Upper lobe of left lung (tissue), 6 donors: ENCODE measurements at regions not wholly inside any gene's neighbourhood (a gene's known extent, or its start where the extent isn't known, plus 50 kb on each side); places are given as distances from the start of the nearest gene placed in this dataset.

Source experiments
- ATAC-seq, 2 donors: fragments of 200-7000 bp; cut with Tn5 transposase; one replicate each; pipeline ENCODE4 v1.9.1; 2022; ENCODE audit warnings: mild to moderate bottlenecking in 2 of 2, moderate library complexity in 2 of 2; ENCODE audit not compliant: low FRiP score in 2 of 2
- DNase-seq, 2 donors: peaks; one replicate each; pipeline ENCODE4 v3.0.0-alpha.2; 2019 to 2020
- H3K27ac ChIP-seq, 4 donors: fragments of 200-600 bp; sonication (generic); one replicate each; pipeline ENCODE4 v1.5.1; 2016 to 2019
- H3K27me3 ChIP-seq, 4 donors: fragments of 200-600 bp; sonication (generic); one replicate each; pipeline ENCODE4 v1.5.1; 2017 to 2019
- H3K36me3 ChIP-seq, 4 donors: fragments of 200-600 bp; sonication (generic); one replicate each; pipeline ENCODE4 v1.5.1; 2016 to 2019
- H3K4me1 ChIP-seq, 4 donors: fragments of 200-600 bp; sonication (generic); one replicate each; pipeline ENCODE4 v1.5.1; 2018 to 2019
- H3K4me3 ChIP-seq, 4 donors: fragments of 200-600 bp; sonication (generic); one replicate each; pipeline ENCODE4 v1.5.1; 2017 to 2019; ENCODE audit warnings: mild to moderate bottlenecking in 2 of 4, moderate library complexity in 1 of 4
- H3K9me3 ChIP-seq, 4 donors: fragments of 200-600 bp; sonication (generic); one replicate each; pipeline ENCODE4 v1.5.1; 2018 to 2019
- EP300 ChIP-seq, 4 donors: sonication (generic); formaldehyde crosslinking; IDR thresholded peaks; one replicate each; pipeline ENCODE4 v1.5.1; 2017; ENCODE audit warnings: antibody characterized with exemption in 4 of 4, control low read depth in 2 of 4
- POLR2A ChIP-seq, 4 donors: fragments of 450-650 bp; IDR thresholded peaks; one replicate each; pipeline ENCODE4 v1.5.1; 2016 to 2017; ENCODE audit warnings: antibody characterized with exemption in 4 of 4, mild to moderate bottlenecking in 2 of 4
- POLR2AphosphoS5 ChIP-seq, 2 donors: sonication (generic); formaldehyde crosslinking; IDR thresholded peaks; one replicate each; pipeline ENCODE4 v1.5.1; 2017; ENCODE audit warnings: antibody characterized with exemption in 2 of 2
- WGBS, 2 donors: methylation state at CpG; one replicate each; pipeline ENCODE4 v1.1.5; 2017 to 2018; 5-methylcytosine and 5-hydroxymethylcytosine counted together
- TF ChIP-seq, protein P1 (sequence below), 6 experiments: fragments of 450-650 bp in 4 of 6; fragments of 200-600 bp in 2 of 6; sonication (generic) in 2 of 6; IDR thresholded peaks; one replicate each; pipeline ENCODE4 v1.5.1; 2016 to 2019; ENCODE audit warnings: antibody characterized with exemption in 6 of 6
- donor health status: DM: no; HTN: no; CAD: no; lungs with moderate emphysema.
- donor health status: DM: no; HTN: yes; CAD: no; lungs with severe emphysema.

DNA sequence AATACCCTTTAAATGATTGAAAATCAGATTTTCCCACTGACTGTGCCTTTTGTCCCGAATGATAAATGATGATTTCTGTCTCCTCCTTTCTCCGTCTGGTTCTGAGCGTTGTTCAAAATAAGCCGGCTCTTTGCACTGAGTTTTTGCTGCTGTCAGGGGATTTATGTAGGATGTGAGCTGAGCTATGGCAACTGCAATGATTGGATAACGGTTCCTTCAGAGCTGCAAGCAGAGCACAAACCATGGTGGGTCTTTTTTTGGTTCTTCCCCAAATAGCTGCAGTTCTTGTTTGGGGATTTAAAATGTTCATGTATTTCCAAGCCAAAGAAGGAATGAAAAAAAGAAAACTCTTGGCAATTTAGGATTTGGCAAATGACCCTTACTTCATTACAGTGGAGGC, 124.5 kb upstream of the CASK start:
- Histone ChIP-seq H3K9me3 (no peaks in the 10 kb centered on the region), H3K4me3 (no peak overlapping the region), H3K27ac (no peak overlapping the region), H3K27me3 (no peaks in the 10 kb centered on the region), H3K36me3 (no peaks in the 10 kb centered on the region), H3K4me1 (no peaks in the 10 kb centered on the region)
- TF ChIP-seq, protein P1, sequence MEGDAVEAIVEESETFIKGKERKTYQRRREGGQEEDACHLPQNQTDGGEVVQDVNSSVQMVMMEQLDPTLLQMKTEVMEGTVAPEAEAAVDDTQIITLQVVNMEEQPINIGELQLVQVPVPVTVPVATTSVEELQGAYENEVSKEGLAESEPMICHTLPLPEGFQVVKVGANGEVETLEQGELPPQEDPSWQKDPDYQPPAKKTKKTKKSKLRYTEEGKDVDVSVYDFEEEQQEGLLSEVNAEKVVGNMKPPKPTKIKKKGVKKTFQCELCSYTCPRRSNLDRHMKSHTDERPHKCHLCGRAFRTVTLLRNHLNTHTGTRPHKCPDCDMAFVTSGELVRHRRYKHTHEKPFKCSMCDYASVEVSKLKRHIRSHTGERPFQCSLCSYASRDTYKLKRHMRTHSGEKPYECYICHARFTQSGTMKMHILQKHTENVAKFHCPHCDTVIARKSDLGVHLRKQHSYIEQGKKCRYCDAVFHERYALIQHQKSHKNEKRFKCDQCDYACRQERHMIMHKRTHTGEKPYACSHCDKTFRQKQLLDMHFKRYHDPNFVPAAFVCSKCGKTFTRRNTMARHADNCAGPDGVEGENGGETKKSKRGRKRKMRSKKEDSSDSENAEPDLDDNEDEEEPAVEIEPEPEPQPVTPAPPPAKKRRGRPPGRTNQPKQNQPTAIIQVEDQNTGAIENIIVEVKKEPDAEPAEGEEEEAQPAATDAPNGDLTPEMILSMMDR (IDR thresholded peaks at IDR 0.05): no peak
- TF ChIP-seq EP300 (IDR thresholded peaks at IDR 0.05) (no peak), POLR2A (IDR thresholded peaks at IDR 0.05) (no peak), POLR2AphosphoS5 (IDR thresholded peaks at IDR 0.05) (no peak)
- WGBS, 2 donors: 81 to 82% methylated on average over 5 of the region's 5 CpGs
- ATAC-seq: no peak
- DNase-seq: no peak

DNA sequence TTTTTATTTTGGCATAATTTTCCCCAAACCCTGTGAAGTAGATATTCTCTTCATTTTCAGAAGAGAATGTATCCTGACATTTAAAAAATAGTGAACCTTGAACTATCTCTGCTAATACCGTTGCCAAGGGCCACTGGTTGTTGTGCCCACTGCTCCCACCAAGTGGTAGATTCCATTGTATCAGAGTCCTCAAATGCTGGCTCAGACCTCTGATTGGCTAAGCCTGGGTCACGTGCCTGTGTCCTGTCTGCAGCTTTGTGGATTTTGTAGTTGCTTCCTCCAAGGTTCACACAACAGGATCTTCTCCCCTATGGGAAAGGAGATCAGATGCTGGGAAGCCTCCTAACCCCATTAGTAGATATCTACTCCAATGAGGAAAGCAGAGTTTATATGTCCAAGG, 104.8 kb upstream of the CASK start:
- H3K27ac ChIP-seq: no peak overlapping the region
- ATAC-seq: no peak

DNA sequence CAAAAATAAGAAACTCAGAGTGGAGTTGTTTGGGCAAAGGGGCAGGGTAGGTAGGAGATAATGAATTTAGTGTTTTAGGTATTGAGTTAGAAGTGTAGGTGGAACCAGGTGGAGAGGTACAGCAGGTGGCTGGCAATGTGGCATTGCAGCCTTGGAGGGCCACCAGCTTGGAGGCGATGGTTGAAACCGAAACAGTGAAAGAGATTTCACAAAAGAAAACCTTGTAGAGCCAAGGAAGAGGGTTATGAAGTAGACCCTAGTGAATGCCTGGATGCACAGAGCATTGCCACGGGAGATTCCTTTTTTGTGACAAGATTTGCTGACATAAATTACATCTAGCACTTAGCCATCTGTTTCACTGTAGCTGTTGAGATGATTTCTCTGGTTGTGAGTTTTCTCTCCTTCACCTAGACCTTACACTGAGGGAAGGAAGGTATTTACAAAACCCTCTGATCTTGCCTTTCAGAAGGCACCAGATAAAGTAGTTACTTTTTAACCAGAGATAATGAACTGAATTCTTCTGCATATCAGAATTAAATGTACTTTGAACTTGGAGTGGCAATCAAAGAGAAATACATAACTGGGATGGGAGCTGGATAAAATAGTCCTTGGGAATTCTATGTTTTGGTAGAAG, 104.1 kb upstream of the CASK start:
- WGBS, 2 donors: 85 to 91% methylated on average over 3 of the region's 3 CpGs
- TF ChIP-seq, protein P1 (IDR thresholded peaks at IDR 0.05): no peak
- no peak for TF ChIP-seq EP300 (IDR thresholded peaks at IDR 0.05)
- no peak for TF ChIP-seq POLR2A (IDR thresholded peaks at IDR 0.05)
- no peak for TF ChIP-seq POLR2AphosphoS5 (IDR thresholded peaks at IDR 0.05)
- Histone ChIP-seq H3K9me3 (no peaks in the 10 kb centered on the region), H3K36me3 (no peaks in the 10 kb centered on the region), H3K27me3 (no peaks in the 10 kb centered on the region), H3K27ac (no peak overlapping the region), H3K4me3 (no peak overlapping the region), H3K4me1 (no peaks in the 10 kb centered on the region)
- DNase-seq: no peak
- ATAC-seq: no peak

More for the DNA sequence above, 104.8 kb upstream of the CASK start:
- no peaks in the 10 kb centered on the region for H3K36me3 ChIP-seq
- 60 to 86% methylated on average over 1 to 2 of the region's 2 CpGs for WGBS, 2 donors
- no peak for DNase-seq
- no peak for TF ChIP-seq POLR2AphosphoS5 (IDR thresholded peaks at IDR 0.05)
- TF ChIP-seq, protein P1 (IDR thresholded peaks at IDR 0.05): no peak
- no peak for TF ChIP-seq POLR2A (IDR thresholded peaks at IDR 0.05)
- TF ChIP-seq EP300 (IDR thresholded peaks at IDR 0.05): no peak
- H3K27me3 ChIP-seq: no peaks in the 10 kb centered on the region
- no peak overlapping the region for H3K4me3 ChIP-seq
- H3K9me3 ChIP-seq: no peaks in the 10 kb centered on the region
- no peaks in the 10 kb centered on the region for H3K4me1 ChIP-seq

DNA sequence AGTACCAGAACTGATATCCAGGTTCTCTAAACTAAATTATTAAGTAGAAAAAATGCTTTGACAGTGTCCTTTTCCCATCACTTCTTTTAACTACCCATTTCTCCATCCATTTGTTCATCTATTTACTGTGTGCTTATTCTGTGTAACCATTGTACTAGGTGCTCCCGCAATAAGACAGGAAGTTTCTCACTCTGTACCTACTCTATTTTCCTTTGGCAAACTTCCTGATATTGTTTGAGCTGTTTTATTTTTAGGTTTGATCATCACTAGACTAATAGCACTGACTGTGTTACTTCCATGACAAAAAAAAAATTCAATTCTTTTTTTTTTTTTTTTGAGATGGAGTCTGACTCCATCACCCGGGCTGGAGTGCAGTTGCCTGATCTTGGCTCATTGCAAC, 102.5 kb upstream of the CASK start:
- no peak for TF ChIP-seq POLR2AphosphoS5 (IDR thresholded peaks at IDR 0.05)
- TF ChIP-seq, protein P1 (IDR thresholded peaks at IDR 0.05): no peak
- no peak for TF ChIP-seq EP300 (IDR thresholded peaks at IDR 0.05)
- TF ChIP-seq POLR2A (IDR thresholded peaks at IDR 0.05): no peak
- ATAC-seq (no peak), DNase-seq (no peak)
- H3K4me1 ChIP-seq: no peaks in the 10 kb centered on the region
- no peak overlapping the region for H3K27ac ChIP-seq
- no peaks in the 10 kb centered on the region for H3K36me3 ChIP-seq
- no peaks in the 10 kb centered on the region for H3K27me3 ChIP-seq
- WGBS, 2 donors: 60 to 66% methylated on average over 2 of the region's 2 CpGs
- no peak overlapping the region for H3K4me3 ChIP-seq
- H3K9me3 ChIP-seq: no peaks in the 10 kb centered on the region

DNA sequence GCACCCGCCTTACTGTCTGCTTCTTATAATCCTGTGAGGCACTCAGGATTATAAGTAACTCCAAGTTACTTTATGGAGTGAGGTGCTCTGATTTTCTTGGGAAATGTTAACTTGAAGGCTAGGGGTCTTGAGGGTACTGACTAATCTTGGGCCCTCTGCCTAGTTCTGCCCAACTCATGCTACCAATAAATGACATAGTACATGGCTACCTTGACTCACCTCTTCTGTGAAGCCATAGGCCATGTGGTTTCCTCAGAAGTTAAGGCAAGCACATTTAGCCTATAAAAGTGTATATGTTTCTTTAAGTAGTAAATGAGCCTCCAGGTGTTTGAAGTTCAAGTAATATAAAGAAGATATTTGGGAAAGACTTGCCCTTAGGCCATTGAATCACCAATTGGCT, 99.8 kb upstream of the CASK start:
- ATAC-seq: no peak
- Histone ChIP-seq H3K27me3 (no peaks in the 10 kb centered on the region), H3K9me3 (no peaks in the 10 kb centered on the region), H3K36me3 (no peaks in the 10 kb centered on the region), H3K27ac (no peak overlapping the region), H3K4me1 (no peaks in the 10 kb centered on the region), H3K4me3 (no peak overlapping the region)
- 83% methylated on average over 1 of the region's 1 CpG for WGBS, 2 donors
- no peak for TF ChIP-seq EP300 (IDR thresholded peaks at IDR 0.05)
- TF ChIP-seq POLR2AphosphoS5 (IDR thresholded peaks at IDR 0.05): no peak
- TF ChIP-seq, protein P1 (IDR thresholded peaks at IDR 0.05): no peak
- TF ChIP-seq POLR2A (IDR thresholded peaks at IDR 0.05): no peak
- no peak for DNase-seq
